ENCODE measurements at regions not wholly inside any gene's neighbourhood (a gene's known extent, or its start where the extent isn't known, plus 50 kb on each side); places are given as distances from the start of the nearest gene placed in this dataset.

- TF ChIP-seq POLR2A (IDR thresholded peaks at IDR 0.05): no peak
- TF ChIP-seq, protein P1, sequence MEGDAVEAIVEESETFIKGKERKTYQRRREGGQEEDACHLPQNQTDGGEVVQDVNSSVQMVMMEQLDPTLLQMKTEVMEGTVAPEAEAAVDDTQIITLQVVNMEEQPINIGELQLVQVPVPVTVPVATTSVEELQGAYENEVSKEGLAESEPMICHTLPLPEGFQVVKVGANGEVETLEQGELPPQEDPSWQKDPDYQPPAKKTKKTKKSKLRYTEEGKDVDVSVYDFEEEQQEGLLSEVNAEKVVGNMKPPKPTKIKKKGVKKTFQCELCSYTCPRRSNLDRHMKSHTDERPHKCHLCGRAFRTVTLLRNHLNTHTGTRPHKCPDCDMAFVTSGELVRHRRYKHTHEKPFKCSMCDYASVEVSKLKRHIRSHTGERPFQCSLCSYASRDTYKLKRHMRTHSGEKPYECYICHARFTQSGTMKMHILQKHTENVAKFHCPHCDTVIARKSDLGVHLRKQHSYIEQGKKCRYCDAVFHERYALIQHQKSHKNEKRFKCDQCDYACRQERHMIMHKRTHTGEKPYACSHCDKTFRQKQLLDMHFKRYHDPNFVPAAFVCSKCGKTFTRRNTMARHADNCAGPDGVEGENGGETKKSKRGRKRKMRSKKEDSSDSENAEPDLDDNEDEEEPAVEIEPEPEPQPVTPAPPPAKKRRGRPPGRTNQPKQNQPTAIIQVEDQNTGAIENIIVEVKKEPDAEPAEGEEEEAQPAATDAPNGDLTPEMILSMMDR (IDR thresholded peaks at IDR 0.05): no peak
Observed at GRCh38 chr22:49642331-49642730, 185.3 kb downstream of the BRD1 start.

All from heart left ventricle (tissue), 13 donors.